HTR-8/SVneo (cell line): ENCODE measurements at regions not wholly inside any gene's neighbourhood (a gene's known extent, or its start where the extent isn't known, plus 50 kb on each side); places are given as distances from the start of the nearest gene placed in this dataset.

Experiments
- DNase-seq: peaks from one replicate; pipeline ENCODE4 v3.0.0; 2011; ENCODE audit warnings: low spot score, mixed read lengths; ENCODE audit not compliant: insufficient read length
- FAIRE-seq: peaks from 2 replicates; lab custom pipeline; 2011; peaks lifted over from hg19 to GRCh38; lab: Jason Lieb, UNC

DNA sequence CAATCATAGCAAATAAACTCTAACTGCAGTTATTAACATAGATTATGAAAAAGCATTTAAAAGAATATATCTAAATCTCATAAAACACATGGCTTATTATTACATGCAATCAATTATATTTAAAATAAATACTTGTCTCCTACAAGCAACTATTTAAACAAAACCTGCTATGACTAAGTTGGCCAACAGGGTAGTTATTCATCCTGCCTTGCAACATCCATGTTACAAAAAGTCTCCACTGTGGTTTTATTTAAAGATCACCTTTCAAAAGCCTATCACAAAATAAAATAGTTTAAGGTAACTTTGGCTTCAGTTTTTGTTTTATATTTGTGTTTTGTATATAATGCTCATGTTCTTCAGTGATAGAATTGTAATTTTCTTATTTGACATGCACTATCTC is 1127.0 kb upstream of the MAP3K7 start:
- DNase-seq, result no peak
- no peak for FAIRE-seq

DNA sequence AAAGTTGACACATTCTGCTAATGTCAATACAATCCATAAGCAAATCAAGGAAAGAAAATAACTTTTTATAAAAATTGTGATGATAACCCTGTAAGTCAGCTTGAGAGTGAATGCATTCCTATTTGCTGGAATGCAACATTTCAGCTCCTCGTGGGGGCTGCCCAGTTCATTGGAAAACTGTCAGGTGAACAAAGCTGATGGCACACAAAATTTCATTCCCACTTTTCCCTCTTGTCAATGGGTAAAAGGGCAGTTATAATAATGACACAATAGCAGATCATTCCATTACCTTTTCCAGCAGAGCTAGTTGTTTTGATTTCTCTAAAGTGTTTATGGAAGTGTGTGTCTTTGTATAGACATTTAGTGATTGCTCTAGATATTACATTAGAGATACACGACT is 1124.6 kb upstream of the MAP3K7 start:
- FAIRE-seq (no peak), DNase-seq (no peak)

DNA sequence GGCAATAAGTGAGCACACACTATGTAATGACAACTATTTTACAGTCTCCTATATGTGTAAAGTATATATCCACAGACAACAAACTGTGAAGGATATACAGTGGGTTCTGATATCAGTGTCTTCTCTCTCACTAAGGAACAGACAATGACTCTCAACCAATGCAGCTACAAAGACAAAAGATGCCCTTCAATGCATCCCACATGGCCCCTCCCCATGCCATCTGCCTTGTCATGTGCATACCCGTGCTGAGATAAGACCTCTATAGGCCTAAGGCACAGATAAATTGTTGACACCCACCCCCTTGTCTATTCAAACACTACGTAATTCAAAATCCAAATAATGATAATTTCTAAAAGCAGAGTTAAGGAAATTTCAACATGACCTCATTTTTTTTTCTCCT is 1123.5 kb upstream of the MAP3K7 start:
- no peak for FAIRE-seq
- no peak for DNase-seq

DNA sequence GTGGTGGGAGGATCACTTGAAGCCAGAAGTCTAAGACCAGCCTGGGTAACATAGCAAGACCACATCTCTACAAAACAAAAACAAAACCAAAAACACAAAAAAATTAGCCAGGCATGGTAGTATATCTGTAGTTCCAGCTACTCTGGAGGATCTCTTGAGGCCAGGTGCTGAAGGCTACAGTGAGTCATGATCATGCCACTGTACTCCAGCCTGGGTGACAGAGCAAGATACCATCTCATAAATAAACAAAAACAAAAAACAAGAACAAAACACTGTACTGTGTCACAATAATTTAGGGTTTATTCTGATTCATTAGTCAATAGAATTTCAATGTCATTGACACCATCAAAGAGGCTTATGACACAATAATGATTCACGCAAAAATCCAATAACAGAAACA is 1121.7 kb upstream of the MAP3K7 start:
- no peak for DNase-seq

GRCh38 chr6:91705646-91706045 is 1118.8 kb upstream of the MAP3K7 start:
- DNase-seq (no peak), FAIRE-seq (no peak)

More for the DNA sequence above, 1121.7 kb upstream of the MAP3K7 start:
- FAIRE-seq, result no peak

DNA sequence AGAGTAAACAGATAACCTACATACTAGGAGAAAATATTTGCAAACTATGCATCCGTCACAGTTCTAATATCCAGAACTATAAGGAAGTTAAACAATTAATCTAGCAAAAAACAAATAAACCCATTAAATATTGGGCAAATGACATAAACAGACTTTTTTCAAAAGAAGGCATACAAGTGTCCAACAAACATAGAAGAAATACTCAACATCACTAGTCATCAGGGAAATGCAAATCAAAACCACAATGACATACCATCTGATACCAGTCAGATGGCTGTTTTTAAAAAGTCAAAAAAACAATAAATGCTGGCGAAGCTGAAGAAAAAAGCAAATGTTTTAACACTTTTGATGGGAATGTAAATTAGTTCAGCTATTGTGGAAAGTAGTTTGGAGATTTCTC is 1117.7 kb upstream of the MAP3K7 start:
- no peak for FAIRE-seq
- DNase-seq, result no peak

GRCh38 chr6:91697010-91697695 is 1110.3 kb upstream of the MAP3K7 start:
- DNase-seq, result no peak

DNA sequence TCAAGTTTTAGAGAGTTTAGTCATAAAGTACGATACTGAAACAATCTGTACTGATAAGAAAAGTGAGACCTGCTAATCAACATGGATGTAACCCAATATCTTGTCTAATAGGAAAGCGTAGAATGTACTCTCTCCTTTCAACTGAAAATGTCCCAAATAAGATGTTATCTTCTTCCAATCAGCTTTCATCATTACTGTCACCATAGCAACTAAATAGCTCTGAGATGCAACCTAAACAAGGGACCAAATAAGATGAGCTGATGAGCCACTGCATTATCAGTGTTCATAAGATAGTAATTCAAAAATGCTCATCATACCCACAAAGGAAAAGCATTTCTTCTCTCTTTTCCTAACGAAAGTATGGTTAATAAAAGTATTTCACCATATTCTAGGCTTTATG is 1108.3 kb upstream of the MAP3K7 start:
- DNase-seq, result no peak
- no peak for FAIRE-seq

More at GRCh38 chr6:91697010-91697695, 1110.3 kb upstream of the MAP3K7 start:
- FAIRE-seq, result no peak

DNA sequence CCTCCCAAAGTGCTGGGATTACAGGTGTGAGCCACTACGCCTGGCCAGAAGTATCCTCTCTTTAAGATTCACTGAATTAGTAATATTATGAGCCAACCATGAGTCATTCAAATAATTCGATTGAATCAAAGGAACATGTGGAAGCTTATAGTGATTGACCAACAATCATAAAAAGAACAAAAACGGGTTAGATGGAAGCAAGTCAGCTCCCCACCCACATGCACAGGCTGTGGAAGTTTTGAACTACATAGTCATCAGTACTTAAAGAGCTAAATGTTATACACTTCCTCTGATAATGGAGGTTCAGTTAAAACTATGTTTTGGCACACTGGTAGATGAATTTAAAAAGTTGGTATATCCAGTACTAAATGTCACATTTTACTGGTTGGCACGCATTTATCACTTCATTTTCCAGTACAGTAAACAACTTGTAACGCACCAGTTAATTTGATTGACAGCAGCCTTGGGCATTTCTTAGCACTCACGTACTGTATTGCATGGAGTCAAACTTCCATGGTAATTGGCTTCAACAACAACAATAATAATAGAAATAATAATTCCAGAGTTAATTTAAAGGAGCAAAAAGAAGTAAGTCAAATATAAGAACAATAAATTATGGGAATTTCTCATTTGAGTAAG is 1107.3 kb upstream of the MAP3K7 start:
- FAIRE-seq, result no peak

GRCh38 chr6:91691449-91691848 is 1104.6 kb upstream of the MAP3K7 start:
- DNase-seq, result no peak
- FAIRE-seq, result no peak

More for the DNA sequence above, 1107.3 kb upstream of the MAP3K7 start:
- no peak for DNase-seq

DNA sequence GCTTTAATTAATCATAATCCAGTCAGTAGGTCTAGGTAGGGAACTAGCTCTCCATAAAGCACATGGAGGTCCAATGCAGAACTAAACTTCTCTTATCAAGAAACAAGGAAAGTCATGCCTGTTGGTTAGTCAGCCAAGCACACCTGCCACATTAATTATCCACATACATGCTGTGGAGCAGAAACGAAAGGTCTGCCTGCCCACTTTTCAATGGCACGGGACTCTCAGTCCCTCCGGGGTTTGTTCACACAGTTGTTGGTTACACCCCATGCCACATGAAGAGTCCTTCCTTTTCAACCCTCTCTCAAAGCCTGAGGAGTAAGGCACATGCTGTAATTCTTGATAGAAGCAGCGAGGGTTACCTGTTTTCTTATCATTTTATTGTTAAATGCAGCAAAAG is 1096.4 kb upstream of the MAP3K7 start:
- no peak for DNase-seq
- no peak for FAIRE-seq

GRCh38 chr6:91681296-91681695 is 1094.4 kb upstream of the MAP3K7 start:
- DNase-seq, result no peak
- no peak for FAIRE-seq

GRCh38 chr6:91678679-91679446 is 1092.0 kb upstream of the MAP3K7 start:
- FAIRE-seq, result no peak
- no peak for DNase-seq

DNA sequence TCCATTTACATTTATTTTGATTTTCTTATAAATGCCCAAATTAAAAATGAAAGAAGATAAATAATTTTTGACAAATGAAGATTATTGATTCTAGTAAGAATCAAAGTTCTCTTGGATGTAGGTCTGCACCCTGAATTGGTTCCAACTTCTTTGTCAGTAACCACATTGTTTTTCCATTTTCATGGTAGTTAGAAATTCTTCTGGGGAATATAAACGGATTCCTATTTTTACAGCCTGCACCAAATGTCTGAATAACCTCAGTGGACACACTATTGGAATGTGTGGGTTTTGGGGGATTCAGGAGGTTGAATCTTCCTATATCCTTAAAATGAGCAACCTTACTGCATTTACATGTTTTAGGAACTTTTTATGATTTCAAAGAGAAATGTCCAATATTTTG is 1085.3 kb upstream of the MAP3K7 start:
- FAIRE-seq, result no peak
- no peak for DNase-seq

- no peak for FAIRE-seq
- DNase-seq, result no peak
These were observed 1083.0 kb upstream of the MAP3K7 start for GRCh38 chr6:91669871-91670268.

- FAIRE-seq (no peak), DNase-seq (no peak)
These were observed 1082.4 kb upstream of the MAP3K7 start for GRCh38 chr6:91669154-91669870.

DNA sequence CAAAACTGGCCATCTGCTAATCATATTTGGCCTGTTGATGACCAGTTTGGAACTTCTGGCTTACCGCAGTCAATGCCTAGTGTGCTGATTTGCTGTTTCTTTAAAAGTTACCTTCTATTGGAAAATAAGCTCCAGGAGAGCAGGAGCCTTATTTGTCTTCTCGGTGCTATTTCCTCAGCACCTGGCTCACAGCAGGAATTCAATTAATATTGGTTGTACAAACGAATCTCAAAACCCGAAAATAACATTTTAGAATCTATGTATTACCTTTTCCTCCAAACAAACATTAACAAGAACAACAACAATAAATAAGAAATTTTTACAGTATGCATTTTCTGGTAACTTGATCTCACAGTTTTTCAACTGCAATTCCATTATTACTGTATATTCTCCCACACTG is 1080.7 kb upstream of the MAP3K7 start:
- no peak for DNase-seq
- no peak for FAIRE-seq

GRCh38 chr6:91664327-91664959 is 1077.6 kb upstream of the MAP3K7 start:
- FAIRE-seq (no peak), DNase-seq (no peak)

GRCh38 chr6:91660893-91661292 is 1074.0 kb upstream of the MAP3K7 start:
- DNase-seq (no peak), FAIRE-seq (no peak)

- DNase-seq, result no peak
- FAIRE-seq, result no peak
These were observed 1073.0 kb upstream of the MAP3K7 start for GRCh38 chr6:91659891-91660290.
